ENCODE measurements at regions not wholly inside any gene's neighbourhood (a gene's known extent, or its start where the extent isn't known, plus 50 kb on each side); places are given as distances from the start of the nearest gene placed in this dataset.

GRCh38 chr5:4576908-4577307 lies 563.2 kb upstream of the ADAMTS16 start:
- FAIRE-seq (no peak), DNase-seq (no peak)
- H3K9me3 ChIP-seq (ENCODE audit: control insufficient read depth in 2 of 3, insufficient read depth in 1 of 3, low read length in 3 of 3) = no peaks in the 10 kb centered on the region
- H3K4me1 ChIP-seq (ENCODE audit: control insufficient read depth in 2 of 3, insufficient read depth in 2 of 3, low read depth in 1 of 3, low read length in 3 of 3) = peaks cover 0 to 3% (median 0%) of the 10 kb centered on the region in 3 donors
- no peaks in the 10 kb centered on the region for H3K27me3 ChIP-seq (ENCODE audit: control insufficient read depth, insufficient read depth, low read length)
- no peak overlapping the region for H3K27ac ChIP-seq (ENCODE audit: low read depth in 2 of 2, low read length in 2 of 2)
- intact Hi-C loops (cut with DNase I) = no loop called here
- H3K9ac ChIP-seq (ENCODE audit: low read length in 3 of 3) = no peak overlapping the region
- TF ChIP-seq CTCF (IDR thresholded peaks at IDR 0.05; ENCODE audit: borderline replicate concordance, extremely low read depth, insufficient read depth) = no peak
- no peak overlapping the region for H3K4me3 ChIP-seq (ENCODE audit: low read length in 3 of 3)
- H3K36me3 ChIP-seq (ENCODE audit: control insufficient read depth in 2 of 3, insufficient read depth in 3 of 3, low read length in 3 of 3) = no peaks in the 10 kb centered on the region

GRCh38 chr5:4579679-4580078 lies 560.5 kb upstream of the ADAMTS16 start:
- Histone ChIP-seq H3K36me3 (ENCODE audit: control insufficient read depth in 2 of 3, insufficient read depth in 3 of 3, low read length in 3 of 3) (no peaks in the 10 kb centered on the region), H3K27ac (ENCODE audit: low read depth in 2 of 2, low read length in 2 of 2) (no peak overlapping the region), H3K4me1 (ENCODE audit: control insufficient read depth in 2 of 3, insufficient read depth in 2 of 3, low read depth in 1 of 3, low read length in 3 of 3) (peaks cover 0 to 3% (median 0%) of the 10 kb centered on the region in 3 donors), H3K9me3 (ENCODE audit: control insufficient read depth in 2 of 3, insufficient read depth in 1 of 3, low read length in 3 of 3) (no peaks in the 10 kb centered on the region), H3K9ac (ENCODE audit: low read length in 3 of 3) (no peak overlapping the region), H3K4me3 (ENCODE audit: low read length in 3 of 3) (no peak overlapping the region), H3K27me3 (ENCODE audit: control insufficient read depth, insufficient read depth, low read length) (no peaks in the 10 kb centered on the region)
- no peak for TF ChIP-seq CTCF (IDR thresholded peaks at IDR 0.05; ENCODE audit: borderline replicate concordance, extremely low read depth, insufficient read depth)
- intact Hi-C loops (cut with DNase I) = no loop called here
- DNase-seq (no peak), FAIRE-seq (no peak)

GRCh38 chr5:4580772-4581171 lies 559.4 kb upstream of the ADAMTS16 start:
- DNase-seq = no peak
- intact Hi-C loops (cut with DNase I) = no loop called here
- H3K27me3 ChIP-seq (ENCODE audit: control insufficient read depth, insufficient read depth, low read length) = no peaks in the 10 kb centered on the region
- no peaks in the 10 kb centered on the region for H3K36me3 ChIP-seq (ENCODE audit: control insufficient read depth in 2 of 3, insufficient read depth in 3 of 3, low read length in 3 of 3)
- H3K27ac ChIP-seq (ENCODE audit: low read depth in 2 of 2, low read length in 2 of 2) = no peak overlapping the region
- H3K9me3 ChIP-seq (ENCODE audit: control insufficient read depth in 2 of 3, insufficient read depth in 1 of 3, low read length in 3 of 3) = no peaks in the 10 kb centered on the region
- H3K4me3 ChIP-seq (ENCODE audit: low read length in 3 of 3) = no peak overlapping the region
- H3K4me1 ChIP-seq (ENCODE audit: control insufficient read depth in 2 of 3, insufficient read depth in 2 of 3, low read depth in 1 of 3, low read length in 3 of 3) = peaks cover 0 to 3% (median 0%) of the 10 kb centered on the region in 3 donors
- no peak overlapping the region for H3K9ac ChIP-seq (ENCODE audit: low read length in 3 of 3)
- no peak for FAIRE-seq
- TF ChIP-seq CTCF (IDR thresholded peaks at IDR 0.05; ENCODE audit: borderline replicate concordance, extremely low read depth, insufficient read depth) = no peak

GRCh38 chr5:4581289-4581688 lies 558.8 kb upstream of the ADAMTS16 start:
- H3K27me3 ChIP-seq (ENCODE audit: control insufficient read depth, insufficient read depth, low read length) = no peaks in the 10 kb centered on the region
- FAIRE-seq (no peak), DNase-seq (peak in 1 of 5 donors; percentile 15)
- TF ChIP-seq CTCF (IDR thresholded peaks at IDR 0.05; ENCODE audit: borderline replicate concordance, extremely low read depth, insufficient read depth) = no peak
- intact Hi-C loops (cut with DNase I) = no loop called here
- no peaks in the 10 kb centered on the region for H3K36me3 ChIP-seq (ENCODE audit: control insufficient read depth in 2 of 3, insufficient read depth in 3 of 3, low read length in 3 of 3)
- no peaks in the 10 kb centered on the region for H3K9me3 ChIP-seq (ENCODE audit: control insufficient read depth in 2 of 3, insufficient read depth in 1 of 3, low read length in 3 of 3)
- no peak overlapping the region for H3K9ac ChIP-seq (ENCODE audit: low read length in 3 of 3)
- peaks cover 0 to 3% (median 0%) of the 10 kb centered on the region in 3 donors for H3K4me1 ChIP-seq (ENCODE audit: control insufficient read depth in 2 of 3, insufficient read depth in 2 of 3, low read depth in 1 of 3, low read length in 3 of 3)
- no peak overlapping the region for H3K27ac ChIP-seq (ENCODE audit: low read depth in 2 of 2, low read length in 2 of 2)
- no peak overlapping the region for H3K4me3 ChIP-seq (ENCODE audit: low read length in 3 of 3)

Measured in kidney (tissue), 13 donors.